ENCODE measurements at regions not wholly inside any gene's neighbourhood (a gene's known extent, or its start where the extent isn't known, plus 50 kb on each side); places are given as distances from the start of the nearest gene placed in this dataset.
"Not testable (repeated sequence)": the region's sequence is repeated elsewhere in the genome, so short reads cannot be mapped to it uniquely, and the experiment has no call there.

GRCh38 chr3:153506686-153507085, 344.7 kb downstream of the RAP2B start:
- ATAC-seq (ENCODE audit: low read depth); H3K4me2 ChIP-seq (replicated peaks; ENCODE audit: low read depth, low read length, poor library complexity, severe bottlenecking); CTCF ChIA-PET; intact Hi-C loops (cut with micrococcal nuclease); H3K36me3 ChIP-seq (replicated peaks in 1 of 2; ENCODE audit: control extremely low read depth in 1 of 2, control insufficient read depth in 1 of 2, extremely low read depth in 1 of 2, insufficient read depth in 2 of 2, low read length in 1 of 2); POLR2A ChIA-PET; H3K9me3 ChIP-seq (ENCODE audit: control extremely low read depth in 1 of 3, control insufficient read depth in 2 of 3, insufficient read depth in 1 of 3, low read length in 2 of 3); H3K4me3 ChIP-seq (ENCODE audit: control extremely low read depth in 1 of 5, extremely low read depth in 1 of 5, insufficient read depth in 1 of 5, low read depth in 2 of 5, low read length in 4 of 5); H3K79me2 ChIP-seq (ENCODE audit: control insufficient read depth, insufficient read depth, low read length); H2AFZ ChIP-seq (ENCODE audit: insufficient read depth, low read depth, low read length, poor library complexity, severe bottlenecking); H3K9me3 Mint-ChIP-seq (ENCODE audit: insufficient read depth); H3K9ac ChIP-seq (ENCODE audit: low read length); H3K4me1 ChIP-seq (ENCODE audit: control insufficient read depth in 2 of 2, insufficient read depth in 2 of 2, low read length in 2 of 2); H4K20me1 ChIP-seq (ENCODE audit: control insufficient read depth, insufficient read depth, low read length, poor library complexity, severe bottlenecking); H3K4me1 Mint-ChIP-seq; H3K27me3 Mint-ChIP-seq; H3K27ac ChIP-seq (ENCODE audit: low read length in 2 of 2); H3K4me3 Mint-ChIP-seq; H3K27me3 ChIP-seq (replicated peaks in 1 of 4; ENCODE audit: control extremely low read depth in 1 of 4, control insufficient read depth in 3 of 4, insufficient read depth in 4 of 4, low read length in 3 of 4); DNase-seq; H3K27ac Mint-ChIP-seq: not testable (repeated sequence)
- WGBS (ENCODE audit: insufficient coverage) = 90% methylated on average over 2 of the region's 15 CpGs

DNA sequence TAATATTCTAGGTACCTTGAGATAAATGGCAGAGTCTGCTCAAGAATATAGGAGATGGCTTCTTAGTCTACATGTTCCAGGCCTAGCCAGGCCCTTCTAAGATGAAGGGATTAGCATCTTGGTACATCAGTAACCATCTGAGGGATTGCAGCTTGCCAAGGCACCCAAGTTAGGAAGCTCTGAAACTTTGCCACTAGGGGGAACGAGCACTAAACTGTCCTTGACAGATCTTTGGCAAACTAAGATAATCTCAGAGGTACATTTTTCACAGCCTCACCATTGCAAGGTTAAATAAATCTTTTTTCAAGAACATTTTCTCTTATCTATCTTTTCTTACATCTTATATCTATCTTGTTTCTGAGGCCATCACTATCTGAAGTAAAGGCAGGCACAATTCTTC, 351.2 kb downstream of the RAP2B start:
- no peak overlapping the region for H3K27ac Mint-ChIP-seq
- H3K9ac ChIP-seq (ENCODE audit: low read length) = no peak overlapping the region
- H3K4me3 Mint-ChIP-seq = no peak overlapping the region
- no peaks in the 10 kb centered on the region for H4K20me1 ChIP-seq (ENCODE audit: control insufficient read depth, insufficient read depth, low read length, poor library complexity, severe bottlenecking)
- no peak overlapping the region for H2AFZ ChIP-seq (ENCODE audit: insufficient read depth, low read depth, low read length, poor library complexity, severe bottlenecking)
- no peaks in the 10 kb centered on the region for H3K27me3 ChIP-seq (replicated peaks in 1 of 4; ENCODE audit: control extremely low read depth in 1 of 4, control insufficient read depth in 3 of 4, insufficient read depth in 4 of 4, low read length in 3 of 4)
- TF ChIP-seq EZH2 (IDR thresholded peaks at IDR 0.05; ENCODE audit: borderline replicate concordance, insufficient read depth, low read depth, low read length, poor library complexity, severe bottlenecking) = no peak
- CTCF ChIA-PET = interaction anchor here (1.1 kb wide), 1 partner anchor 19 kb away, joined by 3 read pairs; no protein-coding TSS in a partner anchor
- no peak overlapping the region for H3K4me3 ChIP-seq (ENCODE audit: control extremely low read depth in 1 of 5, extremely low read depth in 1 of 5, insufficient read depth in 1 of 5, low read depth in 2 of 5, low read length in 4 of 5)
- DNase-seq = no peak
- no peak for ATAC-seq (ENCODE audit: low read depth)
- intact Hi-C loops (cut with micrococcal nuclease) = no loop called here
- no peak overlapping the region for H3K4me2 ChIP-seq (replicated peaks; ENCODE audit: low read depth, low read length, poor library complexity, severe bottlenecking)
- no peaks in the 10 kb centered on the region for H3K27me3 Mint-ChIP-seq
- H3K4me1 ChIP-seq (ENCODE audit: control insufficient read depth in 2 of 2, insufficient read depth in 2 of 2, low read length in 2 of 2) = no peaks in the 10 kb centered on the region
- peaks cover 1% of the 10 kb centered on the region for H3K9me3 Mint-ChIP-seq (ENCODE audit: insufficient read depth)
- POLR2A ChIA-PET = no interaction called here
- 0% methylated on average over 1 of the region's 1 CpG for WGBS (ENCODE audit: insufficient coverage)
- H3K79me2 ChIP-seq (ENCODE audit: control insufficient read depth, insufficient read depth, low read length) = no peaks in the 10 kb centered on the region
- no peak overlapping the region for H3K27ac ChIP-seq (ENCODE audit: low read length in 2 of 2)
- H3K9me3 ChIP-seq (ENCODE audit: control extremely low read depth in 1 of 3, control insufficient read depth in 2 of 3, insufficient read depth in 1 of 3, low read length in 2 of 3) = peaks cover 0 to 2% (median 0%) of the 10 kb centered on the region in 3 donors
- no peaks in the 10 kb centered on the region for H3K36me3 ChIP-seq (replicated peaks in 1 of 2; ENCODE audit: control extremely low read depth in 1 of 2, control insufficient read depth in 1 of 2, extremely low read depth in 1 of 2, insufficient read depth in 2 of 2, low read length in 1 of 2)
- no peaks in the 10 kb centered on the region for H3K4me1 Mint-ChIP-seq
